K562 (cell line): ENCODE measurements at regions not wholly inside any gene's neighbourhood (a gene's known extent, or its start where the extent isn't known, plus 50 kb on each side); places are given as distances from the start of the nearest gene placed in this dataset.

Source experiments
- ATAC-seq: fragments of 200-7000 bp; cut with Tn5 transposase; 3 replicates; pipeline ENCODE4 v1.9.1; 2020; ENCODE audit warnings: moderate library complexity
- BruUV-seq: library from RNA; stranded (reverse); fragments of 400-500 nt; replicated peaks from 2 replicates; lab custom pipeline; 2021; lab: Mats Ljungman, UMichigan
- CTCF ChIA-PET: fragments of 300-600 bp; formaldehyde crosslinking; extraction: SDS; loops from one replicate; lab custom pipeline; 2021; ENCODE audit warnings: low intra/inter-chr PET ratio; lab: Yijun Ruan, JAX
- POLR2A ChIA-PET: fragments of 300-600, 350-650 bp; sonication (Branson Sonifier 250); formaldehyde crosslinking; extraction: SDS; loops from one replicate; lab custom pipeline; 2021; ENCODE audit warnings: antibody characterized with exemption, inconsistent platforms; lab: Yijun Ruan, JAX
- DNase-seq, 4 experiments: peaks; one replicate each; pipeline versions ENCODE4 v3.0.0 to v3.0.0-alpha.2; 2011 to 2018; ENCODE audit warnings: low spot score in 3 of 4, mixed read lengths in 3 of 4; ENCODE audit errors: extremely low read depth in 1 of 4
- FAIRE-seq: peaks from 2 replicates; lab custom pipeline; 2011; peaks lifted over from hg19 to GRCh38; lab: Jason Lieb, UNC
- H2AFZ ChIP-seq: 2 replicates; pipeline ENCODE4 v1.6.0; 2011; ENCODE audit warnings: low read depth, low read length, control low read depth, inconsistent platforms
- H3K27ac ChIP-seq: fragments of 200-600 bp; 3 replicates; pipeline ENCODE4 v1.8.0; 2011; ENCODE audit warnings: low read depth, mild to moderate bottlenecking, control low read depth, inconsistent platforms, low read length, moderate library complexity, mixed read lengths; ENCODE audit errors: extremely low read depth
- H3K27me3 ChIP-seq, 2 experiments: fragments of 300-600 bp in 1 of 2; 2 replicates in 1 of 2; 3 replicates in 1 of 2; pipeline versions ENCODE4 v1.6.0 to v1.8.0; 2011; ENCODE audit warnings: inconsistent platforms in 2 of 2, low read length in 2 of 2, mild to moderate bottlenecking in 1 of 2, mixed read lengths in 1 of 2, moderate library complexity in 1 of 2; ENCODE audit not compliant: control insufficient read depth in 2 of 2, insufficient read depth in 2 of 2
- H3K36me3 ChIP-seq: fragments of 300-600 bp; 3 replicates; pipeline ENCODE4 v1.8.0; 2011; ENCODE audit warnings: mild to moderate bottlenecking, low read length, inconsistent platforms; ENCODE audit not compliant: control insufficient read depth, insufficient read depth
- H3K4me1 ChIP-seq, 2 experiments: fragments of 200-600 bp in 1 of 2; replicated peaks in 1 of 2; 2 replicates in 1 of 2; 3 replicates in 1 of 2; pipeline versions ENCODE4 v1.5.1 to v1.8.0; 2011; ENCODE audit warnings: inconsistent platforms in 2 of 2, low read length in 2 of 2, mild to moderate bottlenecking in 1 of 2, mixed read lengths in 1 of 2, moderate library complexity in 1 of 2; ENCODE audit not compliant: control insufficient read depth in 2 of 2, insufficient read depth in 2 of 2
- H3K4me2 ChIP-seq: 2 replicates; pipeline ENCODE4 v1.6.1; 2011; ENCODE audit warnings: low read length, control low read depth, inconsistent platforms, mixed read lengths; ENCODE audit not compliant: insufficient read depth
- H3K4me3 ChIP-seq: fragments of 200-600 bp; sonication (generic), shearing (Covaris generic); 2 replicates; pipeline ENCODE4 v1.5.1; 2016; ENCODE audit warnings: control low read depth, inconsistent platforms
- H3K79me2 ChIP-seq: fragments of 200-600 bp; 3 replicates; pipeline ENCODE4 v1.8.0; 2011; ENCODE audit warnings: low read length, inconsistent platforms; ENCODE audit not compliant: control insufficient read depth, insufficient read depth
- H3K9ac ChIP-seq, 2 experiments: 2 replicates each; pipeline versions ENCODE4 v1.6.0 to v1.6.1; 2011; ENCODE audit warnings: low read depth in 2 of 2, low read length in 2 of 2, control low read depth in 1 of 2, inconsistent platforms in 1 of 2, mild to moderate bottlenecking in 1 of 2, mixed read lengths in 1 of 2; ENCODE audit not compliant: insufficient read depth in 1 of 2
- H3K9me1 ChIP-seq: one replicate; pipeline ENCODE4 v1.6.0; 2011; ENCODE audit warnings: inconsistent platforms, mild to moderate bottlenecking, low read length, moderate library complexity; ENCODE audit not compliant: control insufficient read depth, insufficient read depth
- H3K9me3 ChIP-seq: replicated peaks from 2 replicates; pipeline ENCODE4 v1.5.1; 2011; ENCODE audit warnings: low read depth, low read length, inconsistent platforms; ENCODE audit not compliant: control insufficient read depth, insufficient read depth
- H4K20me1 ChIP-seq: replicated peaks from 2 replicates; pipeline ENCODE4 v1.6.1; 2011; ENCODE audit warnings: low read length, inconsistent platforms, mixed read lengths; ENCODE audit not compliant: control insufficient read depth, insufficient read depth
- CTBP1 ChIP-seq: fragments of 450-650 bp; IDR thresholded peaks from 2 replicates; pipeline ENCODE4 v1.6.1; 2016; ENCODE audit warnings: borderline replicate concordance
- CXXC5 ChIP-seq: fragments of 250-450 bp; sonication (Bioruptor Pico); IDR thresholded peaks from 2 replicates; pipeline ENCODE4 v1.8.0; 2022; ENCODE audit warnings: inconsistent platforms, mild to moderate bottlenecking, moderate library complexity
- ELF4 ChIP-seq: fragments of 450-650 bp; formaldehyde crosslinking; IDR thresholded peaks from 2 replicates; pipeline ENCODE4 v1.4.0; 2022; ENCODE audit warnings: missing genetic modification characterization
- ETS2 ChIP-seq: IDR thresholded peaks from 2 replicates; pipeline ENCODE4 v1.6.1; 2016; ENCODE audit warnings: borderline replicate concordance, missing genetic modification characterization, mild to moderate bottlenecking, moderate library complexity, missing compliant biosample characterization; ENCODE audit not compliant: poor library complexity, severe bottlenecking
- FOS ChIP-seq: IDR thresholded peaks from 3 replicates; pipeline ENCODE4 v1.6.1; 2011; ENCODE audit not compliant: insufficient read length; ENCODE audit errors: extremely low read depth
- POU5F1 ChIP-seq: fragments of 150-350 bp; IDR thresholded peaks from 2 replicates; pipeline ENCODE4 v1.6.1; 2014; ENCODE audit warnings: borderline replicate concordance, low read length, low read depth, mild to moderate bottlenecking; ENCODE audit not compliant: partially characterized antibody
- PYGO2 ChIP-seq: fragments of 450-650 bp; IDR thresholded peaks from 2 replicates; pipeline ENCODE4 v1.6.1; 2016; ENCODE audit warnings: mild to moderate bottlenecking, missing genetic modification characterization, moderate library complexity, missing compliant biosample characterization
- STAT5B ChIP-seq: fragments of 250-450 bp; sonication (Bioruptor Pico); IDR thresholded peaks from 2 replicates; pipeline ENCODE4 v1.8.0; 2021; ENCODE audit warnings: mild to moderate bottlenecking, inconsistent platforms
- THRAP3 ChIP-seq: fragments of 450-650 bp; IDR thresholded peaks from 2 replicates; pipeline ENCODE4 v1.6.1; 2016; ENCODE audit warnings: mild to moderate bottlenecking, inconsistent platforms, borderline replicate concordance
- ZNF764 ChIP-seq: fragments of 250-450 bp; sonication (Bioruptor Pico); IDR thresholded peaks from 2 replicates; pipeline ENCODE4 v1.4.0; 2020; ENCODE audit warnings: low read depth, mild to moderate bottlenecking, moderate library complexity
- ZNF77 ChIP-seq: fragments of 250-450 bp; sonication (Bioruptor Pico); IDR thresholded peaks from 2 replicates; pipeline ENCODE4 v1.5.0; 2020
- WGBS: fragments of 100-300 bp; shearing (Covaris generic); methylation state at CpG from one replicate; pipeline ENCODE4 v1.1.6; 2016; ENCODE audit warnings: low coverage, mixed read lengths; ENCODE audit not compliant: insufficient coverage; ENCODE audit errors: missing lambda C conversion rate; 5-methylcytosine and 5-hydroxymethylcytosine counted together
- in situ Hi-C: fragments of 300-500 bp; cut with MboI; formaldehyde crosslinking; loops from 4 replicates; pipeline ENCODE4 v1.15.0; 2018; ENCODE audit warnings: inconsistent platforms, mixed read lengths
- intact Hi-C: fragments of 100-400 bp; cut with micrococcal nuclease; formaldehyde crosslinking; loops from 2 replicates; pipeline ENCODE4 v1.14.2; 2022

DNA sequence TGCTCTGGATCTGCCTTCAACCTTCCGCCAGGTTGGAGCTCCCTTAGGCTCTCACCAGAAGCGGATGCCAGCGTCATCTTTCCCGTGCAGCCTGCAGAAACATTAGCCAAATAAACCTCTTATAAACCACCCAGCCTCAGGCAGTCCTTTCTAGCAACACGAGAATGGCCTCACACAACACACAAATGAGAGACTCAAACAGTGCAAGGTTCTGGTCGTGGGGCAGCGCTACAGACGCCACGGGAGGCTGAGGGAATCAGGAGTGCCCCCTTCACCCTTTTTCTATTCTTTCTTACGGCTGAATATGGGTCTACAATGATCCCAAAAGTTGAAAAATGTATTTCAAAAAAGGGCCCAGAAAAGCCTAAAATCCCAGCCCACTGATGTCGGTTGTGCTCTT is 96.4 kb downstream of the FOXL3 start:
- no TSS peak for BruUV-seq
- H3K9me1 ChIP-seq = no peaks in the 10 kb centered on the region
- no peak overlapping the region for H3K4me3 ChIP-seq
- intact Hi-C loops = no loop called here
- no peaks in the 10 kb centered on the region for H4K20me1 ChIP-seq
- no peak for FAIRE-seq
- H2AFZ ChIP-seq = no peak overlapping the region
- CTCF ChIA-PET = no interaction called here
- H3K4me2 ChIP-seq = no peak overlapping the region
- peaks cover 0 to 18% of the 10 kb centered on the region in 2 experiments; a peak in 2 of 5 replicates for H3K4me1 ChIP-seq
- no peak for ATAC-seq
- POLR2A ChIA-PET = no interaction called here
- in situ Hi-C loops = no loop called here
- WGBS = 2% methylated on average over 11 of the region's 11 CpGs
- DNase-seq = no peak
- peaks cover 38 to 68% of the 10 kb centered on the region in 2 experiments for H3K27me3 ChIP-seq
- no peaks in the 10 kb centered on the region for H3K36me3 ChIP-seq
- TF ChIP-seq ZNF764 (CRISPR knock-in tag) = no peak
- TF ChIP-seq CTBP1 = no peak
- TF ChIP-seq FOS = no peak
- no peak for TF ChIP-seq THRAP3
- no peak for TF ChIP-seq ETS2 (tag)
- no peak for TF ChIP-seq PYGO2 (tag)
- no peak for TF ChIP-seq CXXC5 (CRISPR knock-in tag)
- no peak for TF ChIP-seq POU5F1
- TF ChIP-seq STAT5B (CRISPR knock-in tag) = no peak
- TF ChIP-seq ZNF77 (CRISPR knock-in tag) = no peak
- TF ChIP-seq ELF4 (CRISPR knock-in tag) = no peak
- H3K9me3 ChIP-seq = peaks cover 4% of the 10 kb centered on the region; the same call in 1 of the 2 replicates
- H3K79me2 ChIP-seq = no peaks in the 10 kb centered on the region
- no peak overlapping the region for H3K27ac ChIP-seq
- no peak overlapping the region for H3K9ac ChIP-seq
